BLaER1 treated with 17β-estradiol and CSF1 and Interleukin-3, amounts not matched to agents 10 nM and 100 nM (cell line): ENCODE measurements at regions not wholly inside any gene's neighbourhood (a gene's known extent, or its start where the extent isn't known, plus 50 kb on each side); places are given as distances from the start of the nearest gene placed in this dataset.
A peak's percentile ranks its signal among the peaks of the same experiment; 100 is the strongest.

Experiments
- H3K27ac ChIP-seq, 11 experiments: shearing (Covaris generic); formaldehyde crosslinking; 2 replicates each; pipeline ENCODE4 v1.8.1; 2022
- H3K27me3 ChIP-seq, 11 experiments: shearing (Covaris generic); formaldehyde crosslinking; 2 replicates each; pipeline ENCODE4 v1.8.1; 2022
- H3K36me3 ChIP-seq, 11 experiments: shearing (Covaris generic); formaldehyde crosslinking; 2 replicates each; pipeline ENCODE4 v1.8.1; 2022
- H3K4me1 ChIP-seq, 10 experiments: shearing (Covaris generic); formaldehyde crosslinking; 2 replicates each; pipeline ENCODE4 v1.8.1; 2022
- H3K4me2 ChIP-seq, 11 experiments: shearing (Covaris generic); formaldehyde crosslinking; 2 replicates each; pipeline ENCODE4 v1.8.1; 2022
- H3K4me3 ChIP-seq, 10 experiments: shearing (Covaris generic); formaldehyde crosslinking; 2 replicates each; pipeline ENCODE4 v1.8.1; 2022
- H3K9ac ChIP-seq, 11 experiments: shearing (Covaris generic); formaldehyde crosslinking; 2 replicates each; pipeline ENCODE4 v1.8.1; 2022
- H3K9me3 ChIP-seq, 11 experiments: shearing (Covaris generic); formaldehyde crosslinking; replicated peaks in 1 of 11; 2 replicates each; pipeline ENCODE4 v1.8.1; 2022
- H4K20me1 ChIP-seq, 11 experiments: shearing (Covaris generic); formaldehyde crosslinking; 2 replicates each; pipeline ENCODE4 v1.8.1; 2022
- Cebpa-rat ChIP-seq, 11 experiments: shearing (Covaris generic); IDR thresholded peaks; 2 replicates each; pipeline ENCODE4 v1.8.1; 2022

DNA sequence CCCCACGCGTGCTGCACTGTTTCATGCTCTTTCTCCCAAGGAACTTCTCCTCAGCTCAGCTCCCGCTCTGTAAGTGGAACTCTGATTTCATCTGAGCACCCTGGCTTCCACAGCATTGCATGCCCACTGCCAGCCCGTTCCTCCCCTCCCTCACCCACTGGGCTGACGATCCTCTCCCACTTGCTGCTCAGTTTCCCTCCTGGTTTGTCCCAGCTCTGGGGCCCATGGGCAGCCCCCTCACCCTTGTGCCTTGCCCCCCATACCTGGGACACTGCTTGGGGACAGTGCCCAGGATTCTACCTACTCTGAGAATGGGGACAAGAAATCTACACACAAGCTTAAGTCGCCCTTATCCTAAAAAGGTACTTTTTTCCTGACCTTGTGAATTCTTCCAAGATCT lies 115.9 kb upstream of the C1QTNF9B start:
- Histone ChIP-seq H4K20me1 (no peaks in the 10 kb centered on the region), H3K9me3 (no peaks in the 10 kb centered on the region), H3K27ac (no peak overlapping the region), H3K4me1 (peaks cover 0 to 4% (median 0%) of the 10 kb centered on the region in 10 experiments; a peak in 1 of 20 replicates), H3K27me3 (no peaks in the 10 kb centered on the region), H3K36me3 (no peaks in the 10 kb centered on the region), H3K4me3 (no peak overlapping the region), H3K9ac (no peak overlapping the region), H3K4me2 (no peak overlapping the region)
- no peak for TF ChIP-seq Cebpa-rat (IDR thresholded peaks at IDR 0.05)

DNA sequence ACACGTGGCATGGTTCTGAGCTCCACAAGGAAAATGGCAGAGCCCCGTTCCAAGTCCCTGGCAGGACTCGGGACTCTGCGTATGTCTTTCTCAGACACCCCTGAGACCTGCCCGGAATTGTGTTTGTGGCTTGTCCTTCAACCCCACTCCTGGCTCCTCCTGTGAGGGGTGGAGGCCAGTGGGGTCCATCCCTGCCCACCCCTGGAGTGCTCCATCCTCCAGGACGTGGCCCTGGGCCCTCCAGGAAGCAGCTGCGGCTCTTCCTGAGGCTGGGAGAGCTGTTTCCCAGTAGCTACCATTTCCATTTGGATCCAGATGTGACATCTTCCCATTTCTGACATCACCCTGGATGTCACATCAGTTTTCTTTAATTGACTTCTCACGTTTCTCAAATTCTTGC lies 118.7 kb upstream of the C1QTNF9B start:
- Histone ChIP-seq H4K20me1 (no peaks in the 10 kb centered on the region), H3K4me3 (no peak overlapping the region), H3K36me3 (no peaks in the 10 kb centered on the region), H3K4me2 (no peak overlapping the region), H3K27me3 (no peaks in the 10 kb centered on the region), H3K4me1 (peaks cover 0 to 4% (median 0%) of the 10 kb centered on the region in 10 experiments; a peak in 1 of 20 replicates), H3K9me3 (no peaks in the 10 kb centered on the region), H3K27ac (no peak overlapping the region), H3K9ac (no peak overlapping the region)
- TF ChIP-seq Cebpa-rat (IDR thresholded peaks at IDR 0.05): no peak

DNA sequence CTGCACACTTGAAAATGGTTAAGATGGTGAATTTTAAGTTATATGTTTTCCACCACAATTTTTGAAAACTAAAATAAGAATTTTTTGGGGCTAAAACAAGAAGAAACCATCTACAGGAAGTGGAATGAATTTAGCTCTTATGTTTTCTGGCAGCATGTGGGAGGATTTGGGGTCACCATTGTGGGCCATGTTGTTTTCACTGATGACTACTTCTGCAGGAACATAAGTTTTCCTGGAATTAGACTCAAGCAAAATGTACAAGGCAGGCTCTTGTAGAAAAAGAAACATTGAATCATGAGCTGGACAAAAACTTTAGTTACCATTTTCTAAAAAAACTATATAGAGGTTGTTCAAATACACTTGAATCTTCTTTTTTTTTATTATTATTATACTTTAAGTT lies 125.3 kb upstream of the C1QTNF9B start:
- H3K4me2 ChIP-seq: no peak overlapping the region
- TF ChIP-seq Cebpa-rat (IDR thresholded peaks at IDR 0.05): no peak
- no peak overlapping the region for H3K27ac ChIP-seq
- no peak overlapping the region for H3K4me3 ChIP-seq
- H3K27me3 ChIP-seq: no peaks in the 10 kb centered on the region
- H3K4me1 ChIP-seq: no peaks in the 10 kb centered on the region
- H3K9me3 ChIP-seq: no peaks in the 10 kb centered on the region
- H4K20me1 ChIP-seq: no peaks in the 10 kb centered on the region
- no peaks in the 10 kb centered on the region for H3K36me3 ChIP-seq
- H3K9ac ChIP-seq: no peak overlapping the region

DNA sequence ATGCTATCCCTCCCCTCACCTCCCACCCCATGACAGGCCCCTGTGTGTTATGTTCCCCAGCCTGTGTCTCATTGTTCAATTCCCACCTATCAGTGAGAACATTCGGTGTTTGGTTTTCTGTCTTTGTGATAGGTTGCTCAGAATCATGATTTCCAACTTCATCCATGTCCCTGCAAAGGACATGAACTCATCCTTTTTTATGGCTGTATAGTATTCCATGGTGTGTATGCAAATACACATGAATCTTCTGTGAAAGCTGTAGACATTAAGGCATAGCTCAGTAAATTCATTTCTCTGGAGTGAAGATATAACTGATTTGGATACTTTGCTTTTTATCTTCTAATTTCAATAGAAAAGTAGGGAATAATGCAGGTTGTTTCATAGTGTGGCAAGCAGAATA lies 125.8 kb upstream of the C1QTNF9B start:
- Histone ChIP-seq H3K27ac (no peak overlapping the region), H3K9ac (no peak overlapping the region), H3K27me3 (no peaks in the 10 kb centered on the region), H3K36me3 (no peaks in the 10 kb centered on the region), H3K9me3 (no peaks in the 10 kb centered on the region), H4K20me1 (no peaks in the 10 kb centered on the region), H3K4me2 (no peak overlapping the region), H3K4me1 (no peaks in the 10 kb centered on the region), H3K4me3 (no peak overlapping the region)
- no peak for TF ChIP-seq Cebpa-rat (IDR thresholded peaks at IDR 0.05)

DNA sequence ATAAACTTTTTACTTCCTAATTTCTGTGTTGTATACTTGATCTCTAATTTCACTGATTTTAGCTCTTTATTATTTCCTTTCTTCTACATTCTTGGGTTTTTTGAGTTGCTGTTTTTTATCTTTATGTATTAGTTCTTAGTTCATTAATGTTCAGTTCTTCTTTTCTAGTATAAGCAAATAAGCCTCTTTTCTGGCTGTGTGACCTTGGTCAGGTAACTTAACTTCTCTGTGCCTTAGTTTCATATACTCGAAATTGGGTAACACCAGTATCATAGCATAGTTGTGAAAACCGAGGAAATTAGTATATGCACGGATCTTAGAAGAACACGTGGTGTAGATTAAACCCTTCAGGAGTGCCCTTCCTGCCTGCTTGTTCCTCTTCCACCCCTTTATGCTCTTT lies 130.2 kb upstream of the C1QTNF9B start:
- H3K27ac ChIP-seq: no peak overlapping the region
- no peak overlapping the region for H3K4me3 ChIP-seq
- TF ChIP-seq Cebpa-rat (IDR thresholded peaks at IDR 0.05): no peak
- H3K9ac ChIP-seq: no peak overlapping the region
- H3K9me3 ChIP-seq: no peaks in the 10 kb centered on the region
- H4K20me1 ChIP-seq: no peaks in the 10 kb centered on the region
- no peaks in the 10 kb centered on the region for H3K4me1 ChIP-seq
- no peaks in the 10 kb centered on the region for H3K27me3 ChIP-seq
- H3K4me2 ChIP-seq: no peak overlapping the region
- no peaks in the 10 kb centered on the region for H3K36me3 ChIP-seq

DNA sequence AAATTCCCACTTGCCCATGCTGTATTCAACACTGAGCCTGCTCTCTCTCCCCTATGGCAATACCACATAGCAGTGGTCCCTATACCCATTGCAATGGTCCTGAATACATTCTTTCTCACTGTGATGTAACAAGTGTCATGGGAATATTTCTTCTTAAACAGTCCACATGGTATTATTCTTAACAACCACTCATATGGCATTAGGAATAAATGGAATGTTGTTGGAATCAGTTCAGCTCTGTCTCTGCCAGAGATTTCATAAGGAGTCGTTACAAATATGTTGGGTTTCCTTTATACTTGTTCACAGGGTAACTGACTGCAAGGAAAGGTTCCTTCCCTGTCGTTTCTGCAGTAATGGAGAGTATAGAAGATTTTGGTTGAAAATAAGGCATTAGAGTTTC lies 128.3 kb upstream of the SPATA13 start:
- H3K4me1 ChIP-seq: no peaks in the 10 kb centered on the region

DNA sequence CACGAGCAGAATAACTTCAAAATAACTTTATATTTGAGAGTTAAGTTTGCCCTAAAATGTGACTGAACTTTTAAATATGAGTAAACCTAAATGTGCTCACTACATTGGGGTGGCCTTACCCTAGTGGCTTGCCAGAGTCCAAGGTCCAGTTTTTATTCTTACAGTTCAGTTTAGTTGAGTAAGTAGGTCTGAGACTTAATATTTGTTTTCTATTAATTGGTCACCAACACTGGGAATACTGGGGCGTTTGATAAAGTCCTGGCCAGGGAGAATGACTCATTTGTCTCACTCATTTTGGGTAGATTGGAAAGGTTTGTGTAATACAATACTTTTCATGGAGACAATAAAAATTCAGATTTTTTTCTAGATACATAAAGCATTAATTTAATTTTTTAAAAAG lies 127.8 kb upstream of the SPATA13 start:
- H3K27ac ChIP-seq: no peak overlapping the region
- H3K4me3 ChIP-seq: no peak overlapping the region
- no peaks in the 10 kb centered on the region for H3K36me3 ChIP-seq
- H3K4me1 ChIP-seq: peaks cover 0 to 3% (median 0%) of the 10 kb centered on the region in 10 experiments; a peak in 5 of 20 replicates
- no peak overlapping the region for H3K4me2 ChIP-seq
- no peak for TF ChIP-seq Cebpa-rat (IDR thresholded peaks at IDR 0.05)
- H3K9ac ChIP-seq: no peak overlapping the region
- no peaks in the 10 kb centered on the region for H3K27me3 ChIP-seq
- H3K9me3 ChIP-seq: no peaks in the 10 kb centered on the region
- H4K20me1 ChIP-seq: no peaks in the 10 kb centered on the region

More for the DNA sequence above, 128.3 kb upstream of the SPATA13 start:
- no peaks in the 10 kb centered on the region for H3K36me3 ChIP-seq
- no peak overlapping the region for H3K9ac ChIP-seq
- TF ChIP-seq Cebpa-rat (IDR thresholded peaks at IDR 0.05): no peak
- no peak overlapping the region for H3K4me3 ChIP-seq
- no peak overlapping the region for H3K27ac ChIP-seq
- no peaks in the 10 kb centered on the region for H3K9me3 ChIP-seq
- H3K27me3 ChIP-seq: no peaks in the 10 kb centered on the region
- H3K4me2 ChIP-seq: no peak overlapping the region
- H4K20me1 ChIP-seq: no peaks in the 10 kb centered on the region

DNA sequence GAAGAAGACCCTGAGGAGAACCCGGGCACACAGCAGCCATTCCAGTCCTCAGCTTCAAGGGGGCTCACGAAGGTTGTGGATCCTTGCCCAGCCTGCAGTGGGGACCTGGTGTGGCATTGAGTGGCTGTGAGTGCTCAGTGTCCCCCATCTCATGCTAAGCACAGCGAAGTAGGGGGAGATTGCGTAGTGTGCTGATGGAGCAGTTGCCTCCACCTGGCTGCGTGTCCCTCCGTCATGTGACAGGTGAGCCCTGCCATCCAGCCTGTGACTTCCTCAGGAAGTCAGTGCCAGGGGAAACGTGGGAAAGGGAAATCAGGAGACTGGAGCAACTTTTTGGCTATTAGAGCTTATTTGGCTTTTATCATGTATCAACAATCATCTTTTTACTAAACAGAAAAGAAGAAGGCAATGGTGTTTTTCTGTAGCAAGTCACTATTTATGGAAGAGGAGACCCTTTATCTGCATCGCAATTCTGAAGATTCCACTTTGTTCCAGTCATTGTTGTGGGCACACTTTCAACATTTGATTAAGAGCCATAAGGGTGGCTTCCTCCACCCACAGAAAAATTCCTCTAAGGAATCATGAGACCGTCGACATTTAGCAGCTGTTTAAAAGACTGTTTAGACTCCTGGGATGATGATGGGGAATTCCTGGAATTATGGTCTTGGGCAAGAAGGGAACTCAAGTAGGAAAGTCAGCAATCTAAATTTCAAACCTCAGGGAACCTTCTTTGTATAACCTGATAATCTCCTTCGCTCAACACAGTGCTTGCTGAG lies 126.8 kb upstream of the SPATA13 start:
- Histone ChIP-seq H3K27ac (no peak overlapping the region), H3K27me3 (no peaks in the 10 kb centered on the region), H3K4me1 (peaks cover 7 to 13% (median 10%) of the 10 kb centered on the region in 10 experiments; a peak in 19 of 20 replicates), H4K20me1 (no peaks in the 10 kb centered on the region), H3K36me3 (no peaks in the 10 kb centered on the region), H3K9ac (no peak overlapping the region), H3K4me2 (no peak overlapping the region), H3K4me3 (no peak overlapping the region), H3K9me3 (no peaks in the 10 kb centered on the region)
- TF ChIP-seq Cebpa-rat (IDR thresholded peaks at IDR 0.05): no peak

DNA sequence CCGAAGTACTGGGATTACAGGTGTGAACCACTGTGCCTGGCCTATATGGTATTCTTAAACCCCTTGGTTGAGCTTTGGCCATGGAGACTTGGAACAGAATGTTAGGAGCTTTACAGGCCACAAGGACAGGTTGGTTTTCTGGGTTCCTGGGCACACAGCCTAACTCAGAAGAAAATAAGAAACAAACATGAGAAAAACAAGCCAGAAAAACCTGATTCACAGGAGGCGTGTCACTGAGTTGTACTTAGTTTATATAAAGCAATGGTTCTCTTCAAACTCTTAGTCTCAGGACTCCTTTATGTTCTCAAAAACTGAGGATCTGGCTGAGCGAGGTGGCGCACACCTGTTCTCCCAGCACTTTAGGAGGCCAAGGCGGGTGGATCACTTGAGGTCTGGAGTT lies 125.1 kb upstream of the SPATA13 start:
- H3K36me3 ChIP-seq: no peaks in the 10 kb centered on the region
- TF ChIP-seq Cebpa-rat (IDR thresholded peaks at IDR 0.05): no peak
- H4K20me1 ChIP-seq: no peaks in the 10 kb centered on the region
- no peak overlapping the region for H3K4me3 ChIP-seq
- no peak overlapping the region for H3K27ac ChIP-seq
- H3K9ac ChIP-seq: no peak overlapping the region
- H3K4me2 ChIP-seq: no peak overlapping the region
- no peaks in the 10 kb centered on the region for H3K27me3 ChIP-seq
- H3K9me3 ChIP-seq: no peaks in the 10 kb centered on the region
- H3K4me1 ChIP-seq: peaks cover 13 to 30% (median 26%) of the 10 kb centered on the region in 10 experiments

DNA sequence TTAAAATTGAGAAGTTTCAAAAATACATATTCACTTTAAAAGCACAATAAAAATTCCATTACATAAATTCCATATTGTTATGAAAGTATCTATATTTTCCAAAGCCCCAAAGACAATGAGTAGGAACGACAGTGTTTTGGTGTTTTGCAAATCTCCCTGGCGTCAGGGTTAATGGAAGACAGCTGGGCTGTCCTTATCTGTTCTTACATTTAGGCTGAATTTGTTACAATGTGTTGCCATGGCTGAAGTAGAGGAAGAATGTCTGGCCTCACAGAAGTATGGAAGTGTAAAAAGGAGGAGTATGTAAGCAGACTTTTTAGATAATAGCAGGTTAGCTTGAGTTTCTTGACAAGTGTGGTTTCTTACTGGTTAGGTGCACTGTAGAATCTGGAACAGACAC lies 124.4 kb upstream of the SPATA13 start:
- Histone ChIP-seq H3K4me3 (no peak overlapping the region), H3K27ac (no peak overlapping the region), H3K4me2 (peak overlapping the region in 1 of 11 experiments; percentile 15; a peak in 1 of 22 replicates), H3K9me3 (no peaks in the 10 kb centered on the region), H3K36me3 (no peaks in the 10 kb centered on the region), H4K20me1 (no peaks in the 10 kb centered on the region), H3K4me1 (peaks cover 13 to 37% (median 31%) of the 10 kb centered on the region in 10 experiments), H3K9ac (no peak overlapping the region), H3K27me3 (no peaks in the 10 kb centered on the region)
- TF ChIP-seq Cebpa-rat (IDR thresholded peaks at IDR 0.05): no peak
